K562 (cell line): ENCODE measurements at regions not wholly inside any gene's neighbourhood (a gene's known extent, or its start where the extent isn't known, plus 50 kb on each side); places are given as distances from the start of the nearest gene placed in this dataset.

Experiments used
- ATAC-seq: fragments of 200-7000 bp; cut with Tn5 transposase; 3 replicates; pipeline ENCODE4 v1.9.1; 2020; ENCODE audit warnings: moderate library complexity
- BruUV-seq: library from RNA; stranded (reverse); fragments of 400-500 nt; replicated peaks from 2 replicates; lab custom pipeline; 2021; lab: Mats Ljungman, UMichigan
- CTCF ChIA-PET: fragments of 300-600 bp; formaldehyde crosslinking; extraction: SDS; loops from one replicate; lab custom pipeline; 2021; ENCODE audit warnings: low intra/inter-chr PET ratio; lab: Yijun Ruan, JAX
- POLR2A ChIA-PET: fragments of 300-600, 350-650 bp; sonication (Branson Sonifier 250); formaldehyde crosslinking; extraction: SDS; loops from one replicate; lab custom pipeline; 2021; ENCODE audit warnings: antibody characterized with exemption, inconsistent platforms; lab: Yijun Ruan, JAX
- DNase-seq, 4 experiments: peaks; one replicate each; pipeline versions ENCODE4 v3.0.0 to v3.0.0-alpha.2; 2011 to 2018; ENCODE audit warnings: low spot score in 3 of 4, mixed read lengths in 3 of 4; ENCODE audit errors: extremely low read depth in 1 of 4
- FAIRE-seq: peaks from 2 replicates; lab custom pipeline; 2011; peaks lifted over from hg19 to GRCh38; lab: Jason Lieb, UNC
- H2AFZ ChIP-seq: 2 replicates; pipeline ENCODE4 v1.6.0; 2011; ENCODE audit warnings: low read depth, low read length, control low read depth, inconsistent platforms
- H3K27ac ChIP-seq: fragments of 200-600 bp; 3 replicates; pipeline ENCODE4 v1.8.0; 2011; ENCODE audit warnings: low read depth, mild to moderate bottlenecking, control low read depth, inconsistent platforms, low read length, moderate library complexity, mixed read lengths; ENCODE audit errors: extremely low read depth
- H3K27me3 ChIP-seq, 2 experiments: fragments of 300-600 bp in 1 of 2; 2 replicates in 1 of 2; 3 replicates in 1 of 2; pipeline versions ENCODE4 v1.6.0 to v1.8.0; 2011; ENCODE audit warnings: inconsistent platforms in 2 of 2, low read length in 2 of 2, mild to moderate bottlenecking in 1 of 2, mixed read lengths in 1 of 2, moderate library complexity in 1 of 2; ENCODE audit not compliant: control insufficient read depth in 2 of 2, insufficient read depth in 2 of 2
- H3K36me3 ChIP-seq: fragments of 300-600 bp; 3 replicates; pipeline ENCODE4 v1.8.0; 2011; ENCODE audit warnings: mild to moderate bottlenecking, low read length, inconsistent platforms; ENCODE audit not compliant: control insufficient read depth, insufficient read depth
- H3K4me1 ChIP-seq, 2 experiments: fragments of 200-600 bp in 1 of 2; replicated peaks in 1 of 2; 2 replicates in 1 of 2; 3 replicates in 1 of 2; pipeline versions ENCODE4 v1.5.1 to v1.8.0; 2011; ENCODE audit warnings: inconsistent platforms in 2 of 2, low read length in 2 of 2, mild to moderate bottlenecking in 1 of 2, mixed read lengths in 1 of 2, moderate library complexity in 1 of 2; ENCODE audit not compliant: control insufficient read depth in 2 of 2, insufficient read depth in 2 of 2
- H3K4me2 ChIP-seq: 2 replicates; pipeline ENCODE4 v1.6.1; 2011; ENCODE audit warnings: low read length, control low read depth, inconsistent platforms, mixed read lengths; ENCODE audit not compliant: insufficient read depth
- H3K4me3 ChIP-seq: fragments of 200-600 bp; sonication (generic), shearing (Covaris generic); 2 replicates; pipeline ENCODE4 v1.5.1; 2016; ENCODE audit warnings: control low read depth, inconsistent platforms
- H3K79me2 ChIP-seq: fragments of 200-600 bp; 3 replicates; pipeline ENCODE4 v1.8.0; 2011; ENCODE audit warnings: low read length, inconsistent platforms; ENCODE audit not compliant: control insufficient read depth, insufficient read depth
- H3K9ac ChIP-seq, 2 experiments: 2 replicates each; pipeline versions ENCODE4 v1.6.0 to v1.6.1; 2011; ENCODE audit warnings: low read depth in 2 of 2, low read length in 2 of 2, control low read depth in 1 of 2, inconsistent platforms in 1 of 2, mild to moderate bottlenecking in 1 of 2, mixed read lengths in 1 of 2; ENCODE audit not compliant: insufficient read depth in 1 of 2
- H3K9me1 ChIP-seq: one replicate; pipeline ENCODE4 v1.6.0; 2011; ENCODE audit warnings: inconsistent platforms, mild to moderate bottlenecking, low read length, moderate library complexity; ENCODE audit not compliant: control insufficient read depth, insufficient read depth
- H3K9me3 ChIP-seq: replicated peaks from 2 replicates; pipeline ENCODE4 v1.5.1; 2011; ENCODE audit warnings: low read depth, low read length, inconsistent platforms; ENCODE audit not compliant: control insufficient read depth, insufficient read depth
- H4K20me1 ChIP-seq: replicated peaks from 2 replicates; pipeline ENCODE4 v1.6.1; 2011; ENCODE audit warnings: low read length, inconsistent platforms, mixed read lengths; ENCODE audit not compliant: control insufficient read depth, insufficient read depth
- TRIM24 ChIP-seq, 2 experiments: fragments of 450-650 bp; IDR thresholded peaks; 2 replicates each; pipeline ENCODE4 v1.6.1; 2016
- WGBS: fragments of 100-300 bp; shearing (Covaris generic); methylation state at CpG from one replicate; pipeline ENCODE4 v1.1.6; 2016; ENCODE audit warnings: low coverage, mixed read lengths; ENCODE audit not compliant: insufficient coverage; ENCODE audit errors: missing lambda C conversion rate; 5-methylcytosine and 5-hydroxymethylcytosine counted together
- in situ Hi-C: fragments of 300-500 bp; cut with MboI; formaldehyde crosslinking; loops from 4 replicates; pipeline ENCODE4 v1.15.0; 2018; ENCODE audit warnings: inconsistent platforms, mixed read lengths
- intact Hi-C: fragments of 100-400 bp; cut with micrococcal nuclease; formaldehyde crosslinking; loops from 2 replicates; pipeline ENCODE4 v1.14.2; 2022
- TF ChIP-seq, protein P1 (sequence below), 3 experiments: IDR thresholded peaks in 2 of 3; conservative IDR thresholded peaks in 1 of 3; 2 replicates each; pipeline ENCODE4 v1.5.1; 2011 to 2012; ENCODE audit warnings: low read length in 3 of 3, mild to moderate bottlenecking in 3 of 3, control low read depth in 2 of 3, improper control_type of control experiment in 1 of 3, inconsistent platforms in 1 of 3, low read depth in 1 of 3, mixed read lengths in 1 of 3, moderate library complexity in 1 of 3; ENCODE audit not compliant: insufficient read depth in 2 of 3

DNA sequence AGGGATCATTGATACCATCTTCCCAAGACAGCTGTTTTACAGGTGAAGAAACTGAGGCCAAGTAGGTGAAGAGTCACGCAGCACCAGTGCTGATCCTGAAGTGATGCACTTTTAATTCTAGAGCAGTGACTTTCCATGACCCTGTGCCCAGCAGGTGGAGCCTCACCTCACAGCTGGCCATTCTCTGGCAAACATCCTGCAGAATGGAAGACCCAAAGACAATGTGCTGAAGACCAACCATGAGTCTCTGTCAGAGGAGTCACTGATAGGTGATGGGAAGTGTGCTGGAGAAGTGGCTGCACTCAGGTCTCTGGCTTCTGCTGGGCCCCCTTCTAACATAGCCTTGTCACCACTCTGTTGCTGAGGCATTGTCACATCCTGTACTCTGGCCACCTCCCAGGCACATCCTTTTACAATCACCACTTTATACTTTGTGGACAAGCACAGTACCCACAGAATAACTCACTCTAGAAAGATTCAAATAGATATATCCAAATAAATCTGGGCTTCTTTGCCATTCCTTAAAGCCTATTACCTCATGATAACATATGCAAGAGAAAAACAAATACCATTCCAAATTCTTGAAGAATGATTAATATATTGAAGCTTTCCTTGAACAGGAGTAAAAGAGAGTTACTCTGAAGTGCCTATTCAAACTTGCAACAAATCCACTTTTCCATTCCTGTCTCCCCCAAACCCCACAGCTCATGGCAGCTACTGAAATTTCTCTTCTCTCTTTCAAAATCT lies 64.1 kb upstream of the SCOC start:
- ChIA-PET CTCF (no interaction called here), POLR2A (no interaction called here)
- no peak for ATAC-seq
- Histone ChIP-seq H3K4me2 (no peak overlapping the region), H3K9me3 (no peaks in the 10 kb centered on the region), H3K36me3 (no peaks in the 10 kb centered on the region), H3K9ac (no peak overlapping the region), H3K79me2 (no peaks in the 10 kb centered on the region), H3K27me3 (peaks cover 5 to 8% of the 10 kb centered on the region in 2 experiments; a peak in 3 of 5 replicates), H3K9me1 (no peaks in the 10 kb centered on the region), H3K27ac (no peak overlapping the region), H2AFZ (no peak overlapping the region)
- no peak for FAIRE-seq
- in situ Hi-C loops (no loop called here), intact Hi-C loops (no loop called here)
- 0% methylated on average over 1 of the region's 1 CpG for WGBS
- no peak for DNase-seq
- BruUV-seq, result no TSS peak
- TF ChIP-seq, protein P1, sequence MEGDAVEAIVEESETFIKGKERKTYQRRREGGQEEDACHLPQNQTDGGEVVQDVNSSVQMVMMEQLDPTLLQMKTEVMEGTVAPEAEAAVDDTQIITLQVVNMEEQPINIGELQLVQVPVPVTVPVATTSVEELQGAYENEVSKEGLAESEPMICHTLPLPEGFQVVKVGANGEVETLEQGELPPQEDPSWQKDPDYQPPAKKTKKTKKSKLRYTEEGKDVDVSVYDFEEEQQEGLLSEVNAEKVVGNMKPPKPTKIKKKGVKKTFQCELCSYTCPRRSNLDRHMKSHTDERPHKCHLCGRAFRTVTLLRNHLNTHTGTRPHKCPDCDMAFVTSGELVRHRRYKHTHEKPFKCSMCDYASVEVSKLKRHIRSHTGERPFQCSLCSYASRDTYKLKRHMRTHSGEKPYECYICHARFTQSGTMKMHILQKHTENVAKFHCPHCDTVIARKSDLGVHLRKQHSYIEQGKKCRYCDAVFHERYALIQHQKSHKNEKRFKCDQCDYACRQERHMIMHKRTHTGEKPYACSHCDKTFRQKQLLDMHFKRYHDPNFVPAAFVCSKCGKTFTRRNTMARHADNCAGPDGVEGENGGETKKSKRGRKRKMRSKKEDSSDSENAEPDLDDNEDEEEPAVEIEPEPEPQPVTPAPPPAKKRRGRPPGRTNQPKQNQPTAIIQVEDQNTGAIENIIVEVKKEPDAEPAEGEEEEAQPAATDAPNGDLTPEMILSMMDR (IDR thresholded peaks at IDR 0.05 in 2 of 3, conservative IDR thresholded peaks at IDR 0.05 in 1 of 3; ENCODE audit: insufficient read depth in 2 of 3, low read depth in 1 of 3, low read length in 3 of 3), result 0 out of 6 replicates have a peak, but pooled peaks of 2 of the 3 experiments have one; percentile 12 to 16
- no peak for TF ChIP-seq TRIM24 (IDR thresholded peaks at IDR 0.05)
- TF ChIP-seq, all 486 proteins: peak for 1
- no peak overlapping the region for H3K4me3 ChIP-seq
- no peaks in the 10 kb centered on the region for H3K4me1 ChIP-seq
- no peaks in the 10 kb centered on the region; the same call in 1 of the 2 replicates for H4K20me1 ChIP-seq
